Vagina (tissue), 2 donors: ENCODE measurements at regions not wholly inside any gene's neighbourhood (a gene's known extent, or its start where the extent isn't known, plus 50 kb on each side); places are given as distances from the start of the nearest gene placed in this dataset.

Experiments
- CTCF ChIP-seq, 3 experiments: fragments of 450-650 bp in 2 of 3; fragments of 200-600 bp in 1 of 3; sonication (generic) in 1 of 3; IDR thresholded peaks; one replicate each; pipeline ENCODE4 v1.5.1; 2017 to 2019; ENCODE audit warnings: antibody characterized with exemption in 3 of 3, mild to moderate bottlenecking in 2 of 3, moderate library complexity in 2 of 3
- POLR2A ChIP-seq, 2 donors: fragments of 450-650 bp; IDR thresholded peaks; one replicate each; pipeline ENCODE4 v1.6.1; 2017; ENCODE audit warnings: antibody characterized with exemption in 2 of 2, mild to moderate bottlenecking in 2 of 2, moderate library complexity in 2 of 2

- TF ChIP-seq POLR2A (IDR thresholded peaks at IDR 0.05): no peak
- no peak for TF ChIP-seq CTCF (IDR thresholded peaks at IDR 0.05)
Observed at GRCh38 chr1:166738873-166739272, 100.4 kb upstream of the POGK start.
